NCI-H774 (cell line): ENCODE measurements at regions not wholly inside any gene's neighbourhood (a gene's known extent, or its start where the extent isn't known, plus 50 kb on each side); places are given as distances from the start of the nearest gene placed in this dataset.

Source experiments
- DNase-seq: peaks from one replicate; lab custom pipeline; 2025; lab: John Stamatoyannopoulos, UW

DNA sequence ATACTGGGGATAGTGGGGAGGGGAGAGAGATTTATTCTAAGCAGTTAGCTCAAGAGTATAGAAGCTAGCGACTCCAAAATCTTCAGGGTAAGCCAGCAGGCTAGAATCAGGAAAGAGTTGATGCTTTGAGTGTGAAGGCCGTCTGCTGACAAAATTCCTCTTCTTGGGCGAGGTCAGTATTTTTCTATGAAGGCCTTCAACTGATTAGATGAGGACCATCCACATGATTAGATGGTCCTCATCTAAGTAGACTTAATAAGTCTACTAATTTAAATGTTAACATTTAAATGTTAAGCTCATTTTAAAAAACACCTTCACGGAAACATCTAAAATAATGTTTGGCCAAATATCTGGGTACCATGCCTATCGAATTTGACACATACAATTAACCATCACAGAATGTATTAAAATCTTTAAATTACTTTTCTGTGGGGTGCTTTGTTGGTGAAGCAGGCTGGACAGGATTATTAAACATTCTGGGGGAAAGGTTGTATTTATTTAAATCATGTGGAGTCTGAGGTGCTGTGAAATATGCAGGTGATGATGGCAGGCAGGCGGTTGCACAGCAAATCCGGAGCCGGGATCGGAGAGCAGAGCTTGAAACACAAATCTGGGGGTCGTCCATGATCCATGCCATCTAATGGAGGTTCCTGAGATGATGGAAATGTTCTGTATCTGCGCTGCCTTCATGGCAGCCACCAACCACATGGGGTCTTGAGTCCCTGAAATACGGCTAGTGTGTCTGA lies 49.8 kb upstream of the ADORA2B start:
- no peak for DNase-seq
